ENCODE measurements at regions not wholly inside any gene's neighbourhood (a gene's known extent, or its start where the extent isn't known, plus 50 kb on each side); places are given as distances from the start of the nearest gene placed in this dataset.

DNA sequence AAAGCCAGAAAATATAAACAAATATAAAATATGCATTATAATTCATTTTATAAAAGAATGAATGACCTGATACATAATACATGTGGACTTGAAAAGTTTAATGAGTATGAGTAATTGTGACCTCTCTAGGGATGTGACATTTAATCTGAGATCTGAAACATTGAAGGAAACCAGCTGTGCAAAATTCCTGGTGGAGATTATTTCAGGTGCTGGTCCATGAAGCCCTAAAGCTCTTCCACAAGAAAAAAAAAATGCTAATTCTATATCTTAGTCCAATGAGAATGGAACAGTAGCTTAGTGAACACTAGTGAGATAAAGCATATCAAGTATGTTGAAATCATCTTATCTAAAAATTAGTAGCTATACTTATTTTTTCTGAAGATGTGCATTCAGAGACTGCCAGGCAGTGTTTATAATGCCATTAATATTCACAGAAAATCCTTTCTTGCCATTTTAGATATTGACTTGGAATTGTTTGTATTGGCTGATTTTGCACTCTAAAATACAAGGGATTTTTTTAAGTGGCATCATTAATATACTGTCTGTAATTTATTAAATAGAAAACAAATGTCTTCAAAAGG is 1485.9 kb downstream of the PLA2G4A start:
- no peak for TF ChIP-seq CTCF (conservative IDR thresholded peaks at IDR 0.05)
- no peak for TF ChIP-seq EZH2 (IDR thresholded peaks at IDR 0.05; ENCODE audit: low read depth)

All from PC-9 (cell line).